ENCODE measurements at regions not wholly inside any gene's neighbourhood (a gene's known extent, or its start where the extent isn't known, plus 50 kb on each side); places are given as distances from the start of the nearest gene placed in this dataset.

- Mint-ChIP-seq H3K27ac (no peak overlapping the region), H3K36me3 (ENCODE audit: low read depth) (no peaks in the 10 kb centered on the region), H3K4me1 (peaks cover 5% of the 10 kb centered on the region), H3K4me3 (no peak overlapping the region), H3K9me3 (no peaks in the 10 kb centered on the region), H3K27me3 (ENCODE audit: low read depth, poor library complexity) (no peaks in the 10 kb centered on the region)
- DNase-seq: no peak
- no peak for TF ChIP-seq CTCF (IDR thresholded peaks at IDR 0.05)
Observed at GRCh38 chr11:110935018-110935640, 222.9 kb upstream of the ARHGAP20 start.

- Mint-ChIP-seq H3K4me1 (no peaks in the 10 kb centered on the region), H3K36me3 (ENCODE audit: low read depth) (no peaks in the 10 kb centered on the region), H3K9me3 (peaks cover 8% of the 10 kb centered on the region), H3K27ac (no peak overlapping the region), H3K27me3 (ENCODE audit: low read depth, poor library complexity) (no peaks in the 10 kb centered on the region), H3K4me3 (no peak overlapping the region)
- no peak for TF ChIP-seq CTCF (IDR thresholded peaks at IDR 0.05)
- DNase-seq: no peak
Observed at GRCh38 chr11:110929129-110929528, 216.9 kb upstream of the ARHGAP20 start.

- peaks cover 8% of the 10 kb centered on the region for H3K9me3 Mint-ChIP-seq
- TF ChIP-seq CTCF (IDR thresholded peaks at IDR 0.05): no peak
- H3K4me3 Mint-ChIP-seq: no peak overlapping the region
- DNase-seq: no peak
- H3K27ac Mint-ChIP-seq: no peak overlapping the region
- no peaks in the 10 kb centered on the region for H3K4me1 Mint-ChIP-seq
- no peaks in the 10 kb centered on the region for H3K27me3 Mint-ChIP-seq (ENCODE audit: low read depth, poor library complexity)
- no peaks in the 10 kb centered on the region for H3K36me3 Mint-ChIP-seq (ENCODE audit: low read depth)
Observed at GRCh38 chr11:110928391-110928790, 216.2 kb upstream of the ARHGAP20 start.

- peaks cover 18% of the 10 kb centered on the region for H3K9me3 Mint-ChIP-seq
- no peak overlapping the region for H3K27ac Mint-ChIP-seq
Observed at GRCh38 chr11:110921742-110922521, 209.7 kb upstream of the ARHGAP20 start.

GRCh38 chr11:110919241-110919922 is 207.1 kb upstream of the ARHGAP20 start:
- Mint-ChIP-seq H3K27ac (no peak overlapping the region), H3K36me3 (ENCODE audit: low read depth) (no peaks in the 10 kb centered on the region), H3K9me3 (peaks cover 23% of the 10 kb centered on the region), H3K4me1 (peaks cover 18% of the 10 kb centered on the region), H3K27me3 (ENCODE audit: low read depth, poor library complexity) (peaks cover 3% of the 10 kb centered on the region), H3K4me3 (no peak overlapping the region)
- TF ChIP-seq CTCF (IDR thresholded peaks at IDR 0.05): no peak
- DNase-seq: no peak

More at GRCh38 chr11:110921742-110922521, 209.7 kb upstream of the ARHGAP20 start:
- DNase-seq: no peak
- H3K4me1 Mint-ChIP-seq: peaks cover 18% of the 10 kb centered on the region
- no peak for TF ChIP-seq CTCF (IDR thresholded peaks at IDR 0.05)
- H3K27me3 Mint-ChIP-seq (ENCODE audit: low read depth, poor library complexity): no peaks in the 10 kb centered on the region
- no peaks in the 10 kb centered on the region for H3K36me3 Mint-ChIP-seq (ENCODE audit: low read depth)
- H3K4me3 Mint-ChIP-seq: no peak overlapping the region
